ENCODE measurements at regions not wholly inside any gene's neighbourhood (a gene's known extent, or its start where the extent isn't known, plus 50 kb on each side); places are given as distances from the start of the nearest gene placed in this dataset.

DNA sequence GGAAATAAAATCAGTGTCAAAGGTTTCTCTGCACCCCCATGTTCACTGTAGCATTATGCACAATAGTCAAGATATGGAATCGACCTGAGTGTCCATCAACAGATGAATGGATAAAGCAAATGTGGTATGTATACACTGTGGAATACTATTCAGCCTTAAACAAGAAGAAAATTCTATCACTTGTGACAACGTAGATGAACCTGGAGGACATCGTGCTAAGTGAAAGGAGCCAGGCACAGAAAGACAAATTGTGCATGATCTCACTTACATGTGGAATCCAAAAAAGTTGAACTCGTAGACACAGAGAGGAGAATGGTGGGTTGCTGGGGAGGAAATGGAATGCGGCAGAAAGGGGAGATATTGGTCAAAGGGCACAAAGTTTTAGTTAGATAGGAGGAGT, 136.3 kb upstream of the ESR1 start:
- no peak overlapping the region for H3K4me3 Mint-ChIP-seq
- H3K27ac Mint-ChIP-seq = no peak overlapping the region
- DNase-seq (ENCODE audit: low spot score) = no peak
- ATAC-seq = no peak
- no peaks in the 10 kb centered on the region for H3K36me3 Mint-ChIP-seq
- peaks cover 2 to 5% of the 10 kb centered on the region in 2 donors for H3K4me1 Mint-ChIP-seq (ENCODE audit: low read depth in 2 of 2)
- no peaks in the 10 kb centered on the region for H3K9me3 Mint-ChIP-seq
- peaks cover 5 to 34% of the 10 kb centered on the region in 2 donors for H3K27me3 Mint-ChIP-seq

DNA sequence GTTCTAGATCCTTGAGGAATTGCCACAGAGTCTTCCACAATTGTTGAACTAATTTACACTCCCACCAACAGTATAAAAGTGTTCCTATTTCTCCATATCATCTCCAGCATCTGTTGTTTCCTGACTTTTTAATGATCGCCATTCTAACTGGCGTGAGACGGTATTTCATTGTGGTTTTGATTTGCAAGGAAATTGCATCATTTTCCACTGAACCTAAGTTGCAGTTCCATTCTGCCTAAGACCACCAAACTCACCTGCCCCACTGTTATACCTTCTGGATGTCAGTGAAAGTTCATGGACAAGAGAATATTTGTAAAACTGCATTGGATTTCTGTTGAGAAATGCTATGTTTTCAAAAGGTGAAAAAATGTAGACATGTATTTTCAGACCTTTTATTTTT, 132.9 kb upstream of the ESR1 start:
- no peak overlapping the region for H3K4me3 Mint-ChIP-seq
- no peak for ATAC-seq
- no peaks in the 10 kb centered on the region for H3K9me3 Mint-ChIP-seq
- peaks cover 2 to 7% of the 10 kb centered on the region in 2 donors for H3K27me3 Mint-ChIP-seq
- peaks cover 4 to 11% of the 10 kb centered on the region in 2 donors for H3K4me1 Mint-ChIP-seq (ENCODE audit: low read depth in 2 of 2)
- no peak for DNase-seq (ENCODE audit: low spot score)
- no peaks in the 10 kb centered on the region for H3K36me3 Mint-ChIP-seq
- H3K27ac Mint-ChIP-seq = no peak overlapping the region

DNA sequence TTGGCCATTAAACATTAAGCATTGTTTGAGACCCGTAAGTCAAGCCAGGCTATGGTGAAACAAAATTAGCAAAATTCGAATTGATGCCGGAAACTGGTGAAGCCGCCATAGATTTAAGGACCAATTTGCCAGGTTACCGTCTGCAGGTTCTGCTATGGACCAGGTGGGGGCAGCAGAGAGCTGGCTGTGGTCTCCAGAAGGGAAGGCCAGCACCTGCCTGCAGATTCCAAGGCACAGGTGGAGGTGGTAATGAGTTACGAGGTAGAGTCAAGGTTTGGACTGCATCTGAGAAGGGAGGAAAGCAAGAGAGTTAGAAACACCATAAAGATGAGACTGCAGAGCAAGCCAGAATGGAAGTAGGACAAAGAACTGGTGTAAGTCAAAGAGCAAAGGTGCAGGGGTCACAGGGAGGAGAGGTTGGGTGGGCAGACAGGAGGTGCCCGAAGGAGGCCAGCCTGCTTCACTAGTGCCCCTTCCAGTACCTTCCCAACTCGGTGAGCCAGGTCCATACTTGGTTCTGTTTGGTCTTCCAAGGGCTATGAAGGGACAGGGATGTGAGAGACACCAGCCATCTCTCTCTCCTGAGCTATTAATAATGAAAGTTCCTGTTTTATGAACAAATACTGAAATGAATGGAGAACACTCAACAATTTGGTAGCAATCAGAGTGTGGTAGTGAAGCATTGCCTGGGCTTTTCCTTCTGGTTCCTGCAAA, 131.6 kb upstream of the ESR1 start:
- no peak for DNase-seq (ENCODE audit: low spot score)
- H3K27me3 Mint-ChIP-seq = peaks cover 4 to 7% of the 10 kb centered on the region in 2 donors
- no peak overlapping the region for H3K27ac Mint-ChIP-seq
- peaks cover 7 to 11% of the 10 kb centered on the region in 2 donors for H3K4me1 Mint-ChIP-seq (ENCODE audit: low read depth in 2 of 2)
- ATAC-seq = peak; percentile 76 to 77
- peak overlapping the region; percentile 9 for H3K4me3 Mint-ChIP-seq
- H3K9me3 Mint-ChIP-seq = no peaks in the 10 kb centered on the region
- H3K36me3 Mint-ChIP-seq = no peaks in the 10 kb centered on the region

DNA sequence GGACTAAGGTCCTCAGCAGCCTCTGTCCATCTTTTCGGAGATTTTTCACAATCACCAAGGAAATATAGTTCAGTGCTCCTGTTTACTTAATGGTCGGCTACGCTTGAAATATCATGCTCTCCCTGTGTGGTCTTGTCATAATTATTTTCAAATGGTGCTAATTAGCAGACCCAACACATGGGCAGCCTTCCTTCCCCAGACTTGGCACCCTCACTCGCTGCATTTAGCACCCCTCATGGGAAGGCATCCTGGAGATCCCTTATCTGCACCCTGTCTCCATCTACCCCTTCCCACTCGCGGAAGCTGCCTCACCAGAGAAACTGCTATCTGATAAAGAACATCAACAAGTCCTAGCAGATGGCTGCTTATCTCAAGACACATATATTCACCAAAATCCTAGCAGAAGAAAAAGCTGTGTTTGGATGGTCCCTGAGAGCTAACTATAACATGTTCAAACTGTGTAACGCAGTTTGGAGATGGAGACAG, 131.0 kb upstream of the ESR1 start:
- Mint-ChIP-seq H3K27ac (no peak overlapping the region), H3K4me3 (no peak overlapping the region), H3K36me3 (no peaks in the 10 kb centered on the region), H3K9me3 (no peaks in the 10 kb centered on the region), H3K27me3 (peaks cover 7% of the 10 kb centered on the region in 2 donors), H3K4me1 (ENCODE audit: low read depth in 2 of 2) (peaks cover 11 to 12% of the 10 kb centered on the region in 2 donors)
- ATAC-seq = no peak
- DNase-seq (ENCODE audit: low spot score) = no peak

DNA sequence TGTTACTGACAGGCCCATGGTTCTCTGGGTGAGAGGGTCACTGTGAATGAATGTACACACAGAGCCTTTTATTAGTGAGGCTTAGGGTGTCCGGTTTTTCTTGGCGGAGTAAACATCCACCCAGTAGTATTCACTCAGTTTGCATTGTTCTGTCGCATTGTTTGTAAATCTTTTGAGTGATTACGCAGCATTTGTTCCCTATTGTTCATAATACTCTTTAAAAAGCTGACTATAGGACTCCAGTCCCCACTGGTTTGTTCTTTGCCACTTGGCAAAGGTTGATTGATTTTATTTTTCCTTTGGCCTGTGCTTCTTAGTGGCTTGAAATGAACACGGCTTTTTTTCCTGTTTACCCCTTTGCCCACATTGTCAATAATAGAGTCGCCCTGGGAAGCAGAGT, 130.1 kb upstream of the ESR1 start:
- ATAC-seq (no peak), DNase-seq (ENCODE audit: low spot score) (no peak)
- no peaks in the 10 kb centered on the region for H3K36me3 Mint-ChIP-seq
- peaks cover 11 to 14% of the 10 kb centered on the region in 2 donors for H3K4me1 Mint-ChIP-seq (ENCODE audit: low read depth in 2 of 2)
- H3K27me3 Mint-ChIP-seq = peaks cover 7 to 9% of the 10 kb centered on the region in 2 donors
- no peak overlapping the region for H3K4me3 Mint-ChIP-seq
- H3K9me3 Mint-ChIP-seq = no peaks in the 10 kb centered on the region
- no peak overlapping the region for H3K27ac Mint-ChIP-seq

DNA sequence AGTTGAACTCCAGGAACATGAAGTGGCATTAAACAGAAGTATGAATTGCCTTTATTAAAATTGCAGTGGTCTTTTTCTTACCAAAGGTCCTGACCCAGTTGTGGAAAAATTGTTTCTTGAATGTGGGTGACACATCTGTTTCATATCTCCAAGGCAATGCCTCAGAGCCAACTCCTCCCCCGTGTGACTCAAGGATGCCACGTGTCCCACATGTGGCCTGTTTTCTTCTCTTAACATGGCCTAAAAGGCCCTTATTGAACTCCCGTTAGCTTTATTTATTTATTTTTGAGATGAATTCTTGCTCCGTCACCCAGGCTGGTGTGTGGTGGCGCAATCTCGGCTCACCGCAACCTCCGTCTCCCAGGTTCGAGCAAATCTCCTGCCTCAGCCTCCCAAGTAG, 128.4 kb upstream of the ESR1 start:
- Mint-ChIP-seq H3K4me1 (ENCODE audit: low read depth in 2 of 2) (peaks cover 11 to 14% of the 10 kb centered on the region in 2 donors), H3K27me3 (peaks cover 16 to 17% of the 10 kb centered on the region in 2 donors), H3K27ac (no peak overlapping the region), H3K36me3 (no peaks in the 10 kb centered on the region), H3K4me3 (no peak overlapping the region), H3K9me3 (no peaks in the 10 kb centered on the region)
- ATAC-seq = peak in 1 of 2 donors; percentile 32
- DNase-seq (ENCODE audit: low spot score) = no peak

DNA sequence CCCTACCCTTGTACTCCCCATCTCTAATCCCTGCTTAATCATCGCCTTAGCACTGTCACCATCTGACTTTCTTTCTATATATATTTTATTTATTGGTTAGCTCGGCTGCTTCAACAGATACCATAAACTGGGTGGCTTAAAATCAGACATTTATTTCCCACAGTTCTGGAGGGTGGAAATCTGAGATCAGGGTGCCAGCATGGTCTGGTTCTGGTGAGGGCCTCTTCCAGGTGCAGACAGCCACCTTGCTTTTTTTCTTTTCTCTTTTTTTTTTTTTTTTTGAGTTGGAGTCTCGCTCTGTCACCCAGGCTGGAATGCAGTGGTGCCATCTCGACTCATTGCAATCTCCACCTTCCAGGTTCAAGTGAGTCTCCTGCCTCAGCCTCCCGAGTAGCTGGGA, 127.5 kb upstream of the ESR1 start:
- no peak overlapping the region for H3K27ac Mint-ChIP-seq
- H3K9me3 Mint-ChIP-seq = no peaks in the 10 kb centered on the region
- H3K27me3 Mint-ChIP-seq = peaks cover 19 to 21% of the 10 kb centered on the region in 2 donors
- H3K4me3 Mint-ChIP-seq = no peak overlapping the region
- DNase-seq (ENCODE audit: low spot score) (no peak), ATAC-seq (no peak)
- no peaks in the 10 kb centered on the region for H3K36me3 Mint-ChIP-seq
- peaks cover 11 to 14% of the 10 kb centered on the region in 2 donors for H3K4me1 Mint-ChIP-seq (ENCODE audit: low read depth in 2 of 2)

DNA sequence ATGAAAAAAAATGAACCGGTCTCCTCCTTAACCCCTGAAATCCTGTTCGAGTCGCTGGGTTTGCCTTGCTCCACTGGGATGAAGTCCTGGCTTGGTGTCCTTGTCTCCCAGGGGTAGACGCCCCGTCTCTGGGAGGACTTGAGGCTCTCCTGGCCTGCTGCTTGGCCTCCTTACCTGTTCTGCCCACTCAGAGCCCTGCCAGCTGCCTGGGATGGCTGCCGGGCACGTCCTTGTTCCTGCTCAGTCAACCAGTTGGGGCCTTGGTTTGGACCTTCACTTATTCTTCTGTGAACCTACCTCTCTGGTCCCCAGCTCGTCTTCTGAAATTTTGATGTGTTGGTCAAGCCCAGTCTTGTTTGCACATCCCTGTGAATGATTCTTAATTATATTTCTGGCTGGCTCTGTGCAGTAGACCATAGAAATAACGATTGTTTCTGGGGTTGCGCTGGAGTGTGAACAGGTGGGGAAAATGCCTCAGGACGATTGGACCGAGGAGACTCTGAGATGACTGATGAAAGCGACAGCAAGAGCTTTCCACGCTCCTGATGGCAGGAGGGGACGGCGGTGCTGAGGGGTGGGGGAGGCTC, 126.5 kb upstream of the ESR1 start:
- peaks cover 16 to 17% of the 10 kb centered on the region in 2 donors for H3K27me3 Mint-ChIP-seq
- no peak for ATAC-seq
- no peak overlapping the region for H3K27ac Mint-ChIP-seq

DNA sequence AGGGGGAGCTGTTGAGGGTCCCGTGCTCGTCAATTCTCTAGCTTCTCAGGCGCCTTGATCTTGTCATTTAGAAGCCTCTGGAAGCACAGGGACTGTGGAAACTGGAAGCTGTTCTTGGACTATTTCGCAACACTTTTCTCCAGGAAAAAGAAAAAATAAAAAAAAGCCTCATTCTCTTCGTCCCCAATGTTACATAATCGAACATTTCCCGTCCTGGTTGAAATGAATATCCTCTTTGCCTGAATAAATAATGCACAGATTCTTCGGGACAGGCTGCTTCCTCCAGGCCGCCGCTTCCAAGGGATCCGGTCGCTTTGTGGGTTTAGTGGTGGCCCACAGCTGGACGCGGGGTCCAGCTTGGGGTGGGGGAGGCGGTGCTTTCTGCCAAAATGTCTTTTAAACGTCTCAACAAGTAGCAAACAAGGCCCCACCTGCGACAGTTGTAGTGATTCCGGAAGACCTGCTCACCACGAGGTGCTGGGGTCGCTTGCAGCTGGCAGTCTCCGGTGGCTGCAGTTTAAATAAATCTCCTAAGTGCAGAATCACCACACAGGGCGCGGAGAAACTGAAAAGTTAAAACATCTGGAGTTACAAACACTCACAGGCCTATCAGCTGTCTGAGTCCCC, 125.9 kb upstream of the ESR1 start:
- H3K36me3 Mint-ChIP-seq = no peaks in the 10 kb centered on the region
- H3K27ac Mint-ChIP-seq = no peak overlapping the region
- H3K9me3 Mint-ChIP-seq = no peaks in the 10 kb centered on the region
- H3K4me3 Mint-ChIP-seq = no peak overlapping the region
- H3K4me1 Mint-ChIP-seq (ENCODE audit: low read depth in 2 of 2) = peaks cover 3 to 12% of the 10 kb centered on the region in 2 donors
- ATAC-seq (no peak), DNase-seq (ENCODE audit: low spot score) (no peak)
- peaks cover 14 to 17% of the 10 kb centered on the region in 2 donors for H3K27me3 Mint-ChIP-seq

More for the DNA sequence above, 126.5 kb upstream of the ESR1 start:
- peaks cover 6 to 12% of the 10 kb centered on the region in 2 donors for H3K4me1 Mint-ChIP-seq (ENCODE audit: low read depth in 2 of 2)
- no peaks in the 10 kb centered on the region for H3K36me3 Mint-ChIP-seq
- no peaks in the 10 kb centered on the region for H3K9me3 Mint-ChIP-seq
- no peak for DNase-seq (ENCODE audit: low spot score)
- H3K4me3 Mint-ChIP-seq = no peak overlapping the region

DNA sequence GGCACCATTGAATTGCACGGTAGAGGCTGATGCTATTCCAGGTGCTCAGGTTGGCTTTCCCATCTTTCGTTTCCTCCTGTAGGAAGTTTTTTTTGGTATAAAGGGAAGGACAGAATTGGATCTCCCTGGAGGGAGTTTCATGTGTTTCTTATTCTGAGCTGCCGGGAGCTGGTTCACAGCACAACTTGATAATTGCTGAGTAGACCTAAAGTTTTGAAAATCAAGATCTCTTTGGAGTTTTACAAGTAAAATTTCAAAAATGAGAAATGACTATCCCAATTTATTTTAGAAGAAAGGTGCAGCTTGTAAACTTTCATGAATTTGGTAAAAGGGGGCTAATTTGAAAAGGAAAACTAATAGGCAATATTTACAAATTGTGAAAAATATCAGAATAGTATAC, 125.2 kb upstream of the ESR1 start:
- DNase-seq (ENCODE audit: low spot score) (no peak), ATAC-seq (no peak)
- no peak overlapping the region for H3K27ac Mint-ChIP-seq
- H3K4me1 Mint-ChIP-seq (ENCODE audit: low read depth in 2 of 2) = peaks cover 0 to 12% of the 10 kb centered on the region in 2 donors
- H3K27me3 Mint-ChIP-seq = peaks cover 14 to 17% of the 10 kb centered on the region in 2 donors
- no peaks in the 10 kb centered on the region for H3K9me3 Mint-ChIP-seq
- no peaks in the 10 kb centered on the region for H3K36me3 Mint-ChIP-seq
- no peak overlapping the region for H3K4me3 Mint-ChIP-seq

DNA sequence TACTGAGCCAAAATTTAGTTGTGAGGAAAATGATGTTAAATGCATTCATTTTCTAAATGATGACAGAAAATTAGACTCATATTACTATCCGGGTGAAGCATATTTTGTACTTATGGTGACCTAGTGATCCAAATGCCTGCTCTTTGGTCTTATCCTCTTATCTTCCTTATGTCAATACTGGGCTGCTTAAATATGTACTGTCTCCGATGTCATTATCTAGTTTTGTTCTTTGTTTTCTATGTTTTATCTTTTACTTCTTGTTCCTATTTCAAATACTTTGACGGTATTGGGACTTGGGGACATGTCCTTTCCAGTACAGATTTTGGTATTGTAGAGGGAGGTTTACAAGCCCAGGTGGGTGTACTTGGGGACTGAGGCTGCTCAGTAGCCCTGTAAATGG, 124.6 kb upstream of the ESR1 start:
- no peaks in the 10 kb centered on the region for H3K9me3 Mint-ChIP-seq

DNA sequence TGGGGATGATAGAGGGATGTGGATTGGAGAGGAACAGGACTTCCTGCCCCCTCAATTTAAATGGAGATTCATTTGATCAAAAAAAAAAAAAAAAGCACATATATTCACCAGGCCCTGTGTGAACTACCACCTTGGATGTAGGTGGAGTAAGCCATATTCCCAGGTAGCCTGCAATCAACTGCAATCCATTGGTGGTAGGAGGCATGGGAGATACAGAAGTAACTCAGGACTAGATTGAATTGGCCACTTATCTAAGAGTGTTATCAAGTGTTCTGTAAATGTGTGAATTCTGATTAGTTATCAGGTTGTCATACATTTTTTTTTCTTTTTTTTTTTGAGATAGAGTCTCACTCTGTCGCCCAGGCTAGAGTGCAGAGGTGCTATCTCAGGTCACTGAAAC, 124.1 kb upstream of the ESR1 start:
- H3K4me3 Mint-ChIP-seq = no peak overlapping the region
- DNase-seq (ENCODE audit: low spot score) = no peak
- H3K27ac Mint-ChIP-seq = no peak overlapping the region
- no peak for ATAC-seq
- H3K4me1 Mint-ChIP-seq (ENCODE audit: low read depth in 2 of 2) = peaks cover 0 to 12% of the 10 kb centered on the region in 2 donors
- H3K27me3 Mint-ChIP-seq = peaks cover 14 to 17% of the 10 kb centered on the region in 2 donors
- H3K36me3 Mint-ChIP-seq = no peaks in the 10 kb centered on the region
- H3K9me3 Mint-ChIP-seq = no peaks in the 10 kb centered on the region

More for the DNA sequence above, 124.6 kb upstream of the ESR1 start:
- Mint-ChIP-seq H3K27me3 (peaks cover 14 to 17% of the 10 kb centered on the region in 2 donors), H3K27ac (no peak overlapping the region), H3K36me3 (no peaks in the 10 kb centered on the region), H3K4me3 (no peak overlapping the region), H3K4me1 (ENCODE audit: low read depth in 2 of 2) (peaks cover 0 to 12% of the 10 kb centered on the region in 2 donors)
- no peak for DNase-seq (ENCODE audit: low spot score)
- ATAC-seq = no peak

DNA sequence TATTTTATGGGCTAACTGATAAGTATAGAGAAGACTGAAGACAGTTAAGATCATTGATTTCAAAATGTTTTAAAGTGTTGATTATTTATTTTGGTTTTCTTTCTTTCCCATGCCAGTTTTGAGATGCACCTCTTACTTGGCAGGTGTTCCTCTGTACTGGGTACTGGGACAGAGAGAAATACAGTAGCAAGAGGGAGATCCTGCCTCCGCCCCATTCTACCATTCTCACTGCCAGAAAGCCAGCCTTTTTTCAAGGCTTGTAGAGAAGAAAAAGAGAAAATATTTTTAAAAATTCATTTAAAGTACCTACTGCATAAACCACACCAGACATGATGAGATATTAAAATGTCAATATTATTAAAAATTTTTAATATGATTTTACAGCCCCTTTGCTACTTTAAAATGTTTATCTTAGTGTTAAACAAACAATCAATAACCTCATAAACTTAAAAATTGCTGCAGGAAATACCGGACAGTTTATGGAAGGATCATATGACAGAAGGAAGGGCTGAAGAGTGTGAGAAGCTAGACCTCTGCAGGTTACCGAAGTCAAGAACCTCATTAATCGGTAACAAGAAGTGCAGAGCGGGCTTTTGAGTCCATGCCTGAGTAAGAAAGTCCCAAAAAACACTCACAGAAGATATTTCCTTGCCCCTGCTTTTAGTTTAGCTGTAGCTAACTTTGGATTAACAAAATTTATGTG, 117.8 kb upstream of the ESR1 start:
- ATAC-seq (no peak), DNase-seq (ENCODE audit: low spot score) (no peak)
- Mint-ChIP-seq H3K27me3 (no peaks in the 10 kb centered on the region), H3K9me3 (no peaks in the 10 kb centered on the region), H3K4me3 (no peak overlapping the region), H3K4me1 (ENCODE audit: low read depth in 2 of 2) (peaks cover 21 to 23% of the 10 kb centered on the region in 2 donors), H3K27ac (peak overlapping the region in 1 of 2 donors; percentile 97), H3K36me3 (peaks cover 4% of the 10 kb centered on the region)
